ENCODE measurements at regions not wholly inside any gene's neighbourhood (a gene's known extent, or its start where the extent isn't known, plus 50 kb on each side); places are given as distances from the start of the nearest gene placed in this dataset.

- DNase-seq (ENCODE audit: extremely low spot score), result no peak
- CTCF ChIA-PET, result no interaction called here
- POLR2A ChIA-PET, result no interaction called here
- TF ChIP-seq ELF4 (IDR thresholded peaks at IDR 0.05), result no peak
- TF ChIP-seq TARDBP (IDR thresholded peaks at IDR 0.05), result no peak
- no peak for TF ChIP-seq ARNT (IDR thresholded peaks at IDR 0.05)
Observed at GRCh38 chr16:80226499-80226898, 314.3 kb upstream of the DYNLRB2 start.

GRCh38 chr16:80210787-80211186 lies 330.0 kb upstream of the DYNLRB2 start:
- no peak for DNase-seq (ENCODE audit: extremely low spot score)
- no peak for TF ChIP-seq LEF1 (IDR thresholded peaks at IDR 0.05; ENCODE audit: borderline replicate concordance)
- no peak for TF ChIP-seq PKNOX1 (IDR thresholded peaks at IDR 0.05)
- TF ChIP-seq BHLHE40 (IDR thresholded peaks at IDR 0.05; ENCODE audit: borderline replicate concordance), result no peak
- no peak for TF ChIP-seq FOXA1 (IDR thresholded peaks at IDR 0.05)
- no peak for TF ChIP-seq CTBP1 (IDR thresholded peaks at IDR 0.05; ENCODE audit: borderline replicate concordance)
- no peak for TF ChIP-seq NFRKB (IDR thresholded peaks at IDR 0.05)
- no peak for TF ChIP-seq ELF4 (IDR thresholded peaks at IDR 0.05)
- TF ChIP-seq HDGF (IDR thresholded peaks at IDR 0.05; ENCODE audit: borderline replicate concordance), result no peak
- TF ChIP-seq FOXM1 (IDR thresholded peaks at IDR 0.05; ENCODE audit: borderline replicate concordance), result no peak
- no peak for TF ChIP-seq L3MBTL2 (conservative IDR thresholded peaks at IDR 0.05)
- TF ChIP-seq SUZ12 (IDR thresholded peaks at IDR 0.05), result no peak
- TF ChIP-seq TARDBP (IDR thresholded peaks at IDR 0.05), result no peak
- no peak for TF ChIP-seq FOXK2 (IDR thresholded peaks at IDR 0.05)
- TF ChIP-seq SP1 (IDR thresholded peaks at IDR 0.05), result no peak
- no peak for TF ChIP-seq ARNT (IDR thresholded peaks at IDR 0.05)
- TF ChIP-seq ZNF384 (IDR thresholded peaks at IDR 0.05), result no peak
- POLR2A ChIA-PET, result no interaction called here
- CTCF ChIA-PET, result no interaction called here

- TF ChIP-seq ARNT (IDR thresholded peaks at IDR 0.05), result no peak
- no peak for TF ChIP-seq FOXM1 (IDR thresholded peaks at IDR 0.05; ENCODE audit: borderline replicate concordance)
- TF ChIP-seq ELF4 (IDR thresholded peaks at IDR 0.05), result no peak
- no peak for TF ChIP-seq ZNF384 (IDR thresholded peaks at IDR 0.05)
- TF ChIP-seq SUZ12 (IDR thresholded peaks at IDR 0.05), result no peak
- no peak for TF ChIP-seq FOXK2 (IDR thresholded peaks at IDR 0.05)
- TF ChIP-seq TARDBP (IDR thresholded peaks at IDR 0.05), result no peak
- no peak for TF ChIP-seq SP1 (IDR thresholded peaks at IDR 0.05)
- TF ChIP-seq HDGF (IDR thresholded peaks at IDR 0.05; ENCODE audit: borderline replicate concordance), result no peak
- no peak for TF ChIP-seq NFRKB (IDR thresholded peaks at IDR 0.05)
- no peak for TF ChIP-seq L3MBTL2 (conservative IDR thresholded peaks at IDR 0.05)
- TF ChIP-seq CTBP1 (IDR thresholded peaks at IDR 0.05; ENCODE audit: borderline replicate concordance), result no peak
- no peak for TF ChIP-seq LEF1 (IDR thresholded peaks at IDR 0.05; ENCODE audit: borderline replicate concordance)
- TF ChIP-seq PKNOX1 (IDR thresholded peaks at IDR 0.05), result no peak
- POLR2A ChIA-PET, result no interaction called here
- DNase-seq (ENCODE audit: extremely low spot score), result no peak
- CTCF ChIA-PET, result no interaction called here
Observed at GRCh38 chr16:80208743-80209142, 332.1 kb upstream of the DYNLRB2 start.

- TF ChIP-seq SP1 (IDR thresholded peaks at IDR 0.05) (no peak), LEF1 (IDR thresholded peaks at IDR 0.05; ENCODE audit: borderline replicate concordance) (no peak), ELF4 (IDR thresholded peaks at IDR 0.05) (no peak), SUZ12 (IDR thresholded peaks at IDR 0.05) (no peak), FOXM1 (IDR thresholded peaks at IDR 0.05; ENCODE audit: borderline replicate concordance) (no peak), NFRKB (IDR thresholded peaks at IDR 0.05) (no peak), TARDBP (IDR thresholded peaks at IDR 0.05) (no peak), HDGF (IDR thresholded peaks at IDR 0.05; ENCODE audit: borderline replicate concordance) (no peak)
- DNase-seq (ENCODE audit: extremely low spot score), result no peak
- CTCF ChIA-PET, result no interaction called here
- POLR2A ChIA-PET, result no interaction called here
Observed at GRCh38 chr16:80208015-80208414, 332.8 kb upstream of the DYNLRB2 start.

GRCh38 chr16:80203821-80204220 lies 337.0 kb upstream of the DYNLRB2 start:
- TF ChIP-seq TARDBP (IDR thresholded peaks at IDR 0.05) (no peak), BHLHE40 (IDR thresholded peaks at IDR 0.05; ENCODE audit: borderline replicate concordance) (no peak), FOXM1 (IDR thresholded peaks at IDR 0.05; ENCODE audit: borderline replicate concordance) (no peak), HDGF (IDR thresholded peaks at IDR 0.05; ENCODE audit: borderline replicate concordance) (no peak), NFRKB (IDR thresholded peaks at IDR 0.05) (no peak), FOXK2 (IDR thresholded peaks at IDR 0.05) (no peak)
- CTCF ChIA-PET, result no interaction called here

GRCh38 chr16:80202831-80203413 lies 337.9 kb upstream of the DYNLRB2 start:
- ChIA-PET POLR2A (no interaction called here), CTCF (no interaction called here)
- no peak for TF ChIP-seq FOXK2 (IDR thresholded peaks at IDR 0.05)
- no peak for TF ChIP-seq HDGF (IDR thresholded peaks at IDR 0.05; ENCODE audit: borderline replicate concordance)
- no peak for TF ChIP-seq ELF4 (IDR thresholded peaks at IDR 0.05)
- TF ChIP-seq NFRKB (IDR thresholded peaks at IDR 0.05), result no peak
- no peak for TF ChIP-seq ARNT (IDR thresholded peaks at IDR 0.05)
- TF ChIP-seq FOXA1 (IDR thresholded peaks at IDR 0.05), result no peak
- no peak for TF ChIP-seq FOXM1 (IDR thresholded peaks at IDR 0.05; ENCODE audit: borderline replicate concordance)
- no peak for TF ChIP-seq SUZ12 (IDR thresholded peaks at IDR 0.05)
- no peak for TF ChIP-seq PKNOX1 (IDR thresholded peaks at IDR 0.05)
- no peak for TF ChIP-seq ZNF384 (IDR thresholded peaks at IDR 0.05)
- TF ChIP-seq LEF1 (IDR thresholded peaks at IDR 0.05; ENCODE audit: borderline replicate concordance), result no peak
- no peak for TF ChIP-seq CTBP1 (IDR thresholded peaks at IDR 0.05; ENCODE audit: borderline replicate concordance)
- no peak for TF ChIP-seq L3MBTL2 (conservative IDR thresholded peaks at IDR 0.05)
- no peak for TF ChIP-seq SP1 (IDR thresholded peaks at IDR 0.05)
- no peak for TF ChIP-seq TARDBP (IDR thresholded peaks at IDR 0.05)
- DNase-seq (ENCODE audit: extremely low spot score), result no peak

More at GRCh38 chr16:80203821-80204220, 337.0 kb upstream of the DYNLRB2 start:
- DNase-seq (ENCODE audit: extremely low spot score), result no peak
- POLR2A ChIA-PET, result no interaction called here
